LNCaP clone FGC (cell line): ENCODE measurements at regions not wholly inside any gene's neighbourhood (a gene's known extent, or its start where the extent isn't known, plus 50 kb on each side); places are given as distances from the start of the nearest gene placed in this dataset.

Experiments
- DNase-seq: peaks from one replicate; pipeline ENCODE4 v3.0.0-alpha.2; 2011; ENCODE audit warnings: low read depth
- H3K4me3 ChIP-seq: 2 replicates; pipeline ENCODE4 v1.5.1; 2011; ENCODE audit warnings: mild to moderate bottlenecking, low read depth, low read length, control low read depth
- TF ChIP-seq, protein P1 (sequence below): IDR thresholded peaks from 2 replicates; pipeline ENCODE4 v1.5.1; 2012; ENCODE audit warnings: mild to moderate bottlenecking; ENCODE audit not compliant: control insufficient read depth, insufficient read depth; ENCODE audit errors: extremely low read depth

DNA sequence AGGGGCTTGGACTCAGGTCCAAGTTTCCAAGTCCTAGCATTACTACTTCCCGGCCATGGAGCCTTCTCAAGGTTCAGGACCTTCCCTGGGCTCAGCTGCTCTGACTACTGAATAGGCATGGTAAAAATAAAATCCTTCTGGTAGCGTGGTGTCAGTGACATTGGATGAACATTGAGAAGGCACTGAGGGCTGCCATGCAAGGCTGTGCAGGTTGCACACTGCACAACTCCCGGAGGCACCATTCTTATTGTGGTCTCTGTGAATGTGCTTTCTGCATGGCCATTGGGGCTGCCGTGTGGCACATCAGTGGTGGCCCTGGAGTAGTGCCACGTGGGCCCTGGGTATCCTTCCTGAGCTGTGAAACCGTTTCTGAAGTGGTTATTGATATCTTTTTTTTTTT is 250.2 kb upstream of the CIBAR2 start:
- no peak overlapping the region for H3K4me3 ChIP-seq
- TF ChIP-seq, protein P1, sequence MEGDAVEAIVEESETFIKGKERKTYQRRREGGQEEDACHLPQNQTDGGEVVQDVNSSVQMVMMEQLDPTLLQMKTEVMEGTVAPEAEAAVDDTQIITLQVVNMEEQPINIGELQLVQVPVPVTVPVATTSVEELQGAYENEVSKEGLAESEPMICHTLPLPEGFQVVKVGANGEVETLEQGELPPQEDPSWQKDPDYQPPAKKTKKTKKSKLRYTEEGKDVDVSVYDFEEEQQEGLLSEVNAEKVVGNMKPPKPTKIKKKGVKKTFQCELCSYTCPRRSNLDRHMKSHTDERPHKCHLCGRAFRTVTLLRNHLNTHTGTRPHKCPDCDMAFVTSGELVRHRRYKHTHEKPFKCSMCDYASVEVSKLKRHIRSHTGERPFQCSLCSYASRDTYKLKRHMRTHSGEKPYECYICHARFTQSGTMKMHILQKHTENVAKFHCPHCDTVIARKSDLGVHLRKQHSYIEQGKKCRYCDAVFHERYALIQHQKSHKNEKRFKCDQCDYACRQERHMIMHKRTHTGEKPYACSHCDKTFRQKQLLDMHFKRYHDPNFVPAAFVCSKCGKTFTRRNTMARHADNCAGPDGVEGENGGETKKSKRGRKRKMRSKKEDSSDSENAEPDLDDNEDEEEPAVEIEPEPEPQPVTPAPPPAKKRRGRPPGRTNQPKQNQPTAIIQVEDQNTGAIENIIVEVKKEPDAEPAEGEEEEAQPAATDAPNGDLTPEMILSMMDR = no peak
- DNase-seq = no peak

DNA sequence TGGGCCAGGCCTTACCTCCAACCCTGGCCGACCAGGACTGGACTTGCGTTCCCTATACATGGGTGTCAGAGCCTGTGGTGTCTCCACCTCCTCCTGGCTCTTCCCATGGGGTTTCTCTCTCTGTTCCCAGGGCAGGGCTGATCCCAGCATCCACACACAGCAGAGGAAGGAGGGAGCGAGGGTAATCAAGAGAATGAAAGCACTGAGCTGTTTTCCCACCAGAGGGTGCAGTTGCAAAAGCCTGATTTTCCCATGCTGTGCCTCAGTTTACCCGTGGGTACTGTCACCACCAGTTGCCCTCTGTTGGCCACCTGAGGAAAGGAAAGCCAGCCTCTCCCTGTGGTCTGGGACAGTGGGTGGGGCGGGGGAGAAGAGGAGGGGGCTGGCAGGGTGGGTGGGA is 249.7 kb upstream of the GSE1 start:
- H3K4me3 ChIP-seq = no peak overlapping the region
- DNase-seq = no peak
- TF ChIP-seq, protein P1 = no peak

DNA sequence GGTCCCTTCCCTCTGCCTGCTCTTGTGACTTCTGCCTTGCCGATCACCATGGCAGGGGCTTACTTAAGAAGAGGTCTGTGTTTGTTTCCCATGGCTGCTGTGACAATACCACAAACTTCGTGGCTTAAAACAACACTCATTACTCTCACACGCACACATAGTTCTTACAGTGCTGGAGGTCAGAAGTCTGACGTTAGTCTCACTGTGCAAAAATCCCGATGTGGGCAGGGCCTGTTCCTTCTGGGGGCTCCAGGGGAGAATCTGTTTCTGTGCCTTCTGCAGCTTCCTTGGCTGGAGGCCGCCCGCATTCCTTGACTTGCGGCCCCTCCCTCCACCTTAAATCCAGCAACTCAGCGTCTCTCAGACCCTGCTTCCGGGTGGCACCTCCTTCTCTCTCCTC is 249.2 kb upstream of the GSE1 start:
- DNase-seq = no peak
- TF ChIP-seq, protein P1 = no peak
- no peak overlapping the region for H3K4me3 ChIP-seq

DNA sequence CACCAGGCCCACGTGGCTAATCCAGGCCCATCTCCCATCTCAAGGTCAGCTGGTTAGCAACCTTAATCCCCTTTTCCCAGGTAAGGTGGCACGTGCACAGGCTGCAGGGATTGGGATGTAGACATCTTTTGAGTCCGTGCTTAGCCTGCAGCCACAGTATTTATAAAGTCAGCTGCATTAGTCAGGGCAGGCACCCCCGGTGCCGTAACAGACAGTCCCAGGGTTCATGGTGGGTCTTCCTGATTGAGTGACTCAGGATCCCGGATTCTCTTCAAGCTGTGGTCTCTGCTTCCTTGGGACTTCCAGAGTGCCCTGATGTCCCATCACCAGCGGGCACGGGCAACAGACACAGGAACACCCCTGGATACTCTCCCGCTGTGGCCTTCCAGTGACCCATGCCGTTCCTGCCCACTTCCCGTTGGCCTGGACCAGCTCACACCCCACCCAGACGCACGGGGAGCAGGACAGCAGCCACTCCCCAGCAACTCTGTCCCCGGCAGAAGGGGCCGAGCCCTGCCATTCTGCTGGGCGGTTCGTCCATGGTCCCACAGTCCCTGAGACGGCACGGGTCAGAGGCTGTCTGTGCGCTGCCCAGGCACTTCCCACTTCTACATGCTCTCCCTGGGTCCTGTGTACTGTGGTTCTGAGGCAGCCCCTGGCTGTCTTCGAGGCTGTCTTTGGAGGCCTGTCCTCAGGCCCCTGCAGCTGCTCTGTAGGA is 248.6 kb upstream of the GSE1 start:
- no peak overlapping the region for H3K4me3 ChIP-seq
- TF ChIP-seq, protein P1 = no peak

DNA sequence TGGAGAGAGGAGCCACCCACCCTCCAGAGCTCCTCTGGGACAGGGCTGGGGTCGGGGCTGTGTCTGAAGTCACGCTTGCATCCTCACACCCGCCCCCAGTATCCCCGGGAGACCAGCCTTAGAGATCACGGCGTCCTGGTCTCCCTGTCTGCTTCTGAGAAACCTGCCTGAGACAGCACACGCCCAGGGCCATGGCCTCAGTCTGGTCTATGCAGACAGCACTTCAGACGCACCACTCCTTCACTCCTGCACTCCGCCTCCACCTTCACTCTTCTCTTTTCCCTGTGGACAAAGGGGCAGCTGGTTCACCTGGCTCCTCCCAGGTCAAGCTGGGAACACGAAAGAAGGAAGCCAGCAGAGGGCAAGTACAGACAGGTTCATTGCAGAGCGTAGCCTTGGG is 248.0 kb upstream of the GSE1 start:
- TF ChIP-seq, protein P1 = no peak

More for the DNA sequence above, 248.6 kb upstream of the GSE1 start:
- DNase-seq = no peak

DNA sequence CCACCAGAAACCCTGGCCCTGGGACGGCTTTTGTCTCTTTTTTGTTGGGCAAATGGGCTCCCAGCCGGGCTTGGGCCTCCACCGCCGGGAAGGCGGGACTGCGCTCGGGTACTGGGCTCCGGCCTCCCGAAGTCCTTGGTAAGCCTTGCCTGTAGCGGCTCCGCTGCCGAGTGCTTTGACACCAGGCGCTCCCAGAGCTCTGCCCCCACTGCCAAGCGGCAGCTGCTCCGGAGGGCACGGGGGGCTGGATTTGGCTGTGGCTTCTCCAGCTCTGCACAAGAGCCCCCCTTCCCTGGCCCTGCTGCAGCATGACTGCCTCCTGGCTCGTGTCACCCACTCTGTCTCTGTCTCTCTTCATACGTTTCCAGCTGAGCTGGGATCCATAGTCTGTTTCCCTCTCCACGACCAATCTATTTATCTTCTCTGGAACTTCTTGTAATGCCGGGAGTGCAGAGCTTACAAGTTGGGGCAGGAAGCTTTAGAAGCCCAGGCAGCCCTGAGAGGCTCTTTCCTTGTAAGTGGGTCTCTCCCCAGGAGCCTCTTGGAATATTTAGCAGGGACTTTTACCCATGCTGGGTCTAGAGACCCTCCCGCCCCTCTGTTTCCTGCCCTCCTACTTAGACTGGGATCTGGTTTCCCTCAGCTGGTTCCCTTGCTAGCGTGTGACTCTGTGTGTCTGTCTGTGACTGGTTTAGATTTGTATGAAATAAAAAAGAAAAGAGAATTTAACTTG is 246.9 kb upstream of the GSE1 start:
- TF ChIP-seq, protein P1 = no peak
- DNase-seq = no peak
- no peak overlapping the region for H3K4me3 ChIP-seq

More for the DNA sequence above, 248.0 kb upstream of the GSE1 start:
- no peak overlapping the region for H3K4me3 ChIP-seq
- DNase-seq = no peak
